Fibroblast of lung (primary cell): ENCODE measurements at regions not wholly inside any gene's neighbourhood (a gene's known extent, or its start where the extent isn't known, plus 50 kb on each side); places are given as distances from the start of the nearest gene placed in this dataset.

Experiments
- DNase-seq, 2 donors: peaks; one replicate each; pipeline versions ENCODE4 v3.0.0 to v3.0.0-alpha.2; 2010; ENCODE audit warnings: low read depth in 2 of 2
- H2AFZ ChIP-seq: 2 replicates; pipeline ENCODE4 v1.5.1; 2012; ENCODE audit warnings: low read length, control low read depth, inconsistent platforms
- H3K27ac ChIP-seq: 2 replicates; pipeline ENCODE4 v1.5.1; 2011; ENCODE audit warnings: low read length, control low read depth; ENCODE audit not compliant: insufficient read depth
- H3K27me3 ChIP-seq: 2 replicates; pipeline ENCODE4 v1.5.1; 2011; ENCODE audit warnings: mild to moderate bottlenecking, low read length; ENCODE audit not compliant: control insufficient read depth, insufficient read depth
- H3K36me3 ChIP-seq: 2 replicates; pipeline ENCODE4 v1.5.1; 2011; ENCODE audit warnings: low read length; ENCODE audit not compliant: control insufficient read depth, insufficient read depth
- H3K4me1 ChIP-seq: 2 replicates; pipeline ENCODE4 v1.5.1; 2011; ENCODE audit warnings: low read length; ENCODE audit not compliant: control insufficient read depth, insufficient read depth; ENCODE audit errors: extremely low read depth
- H3K4me2 ChIP-seq: 2 replicates; pipeline ENCODE4 v1.5.1; 2011; ENCODE audit warnings: low read length, control low read depth; ENCODE audit not compliant: insufficient read depth; ENCODE audit errors: extremely low read depth
- H3K4me3 ChIP-seq, 4 experiments: fragments of 200-600 bp in 1 of 4; sonication (generic) in 1 of 4; replicated peaks in 1 of 4; 2 replicates each; pipeline ENCODE4 v1.5.1; 2011 to 2016; ENCODE audit warnings: low read length in 4 of 4, low read depth in 3 of 4, mild to moderate bottlenecking in 3 of 4, control low read depth in 2 of 4, inconsistent platforms in 1 of 4, mixed read lengths in 1 of 4; ENCODE audit not compliant: insufficient read depth in 1 of 4; ENCODE audit errors: control extremely low read depth in 1 of 4
- H3K79me2 ChIP-seq: 2 replicates; pipeline ENCODE4 v1.5.1; 2012; ENCODE audit warnings: mild to moderate bottlenecking, low read length, inconsistent platforms; ENCODE audit not compliant: control insufficient read depth, insufficient read depth
- H3K9ac ChIP-seq: 2 replicates; pipeline ENCODE4 v1.5.1; 2011; ENCODE audit warnings: mild to moderate bottlenecking, low read length, control low read depth; ENCODE audit not compliant: insufficient read depth
- H3K9me3 ChIP-seq: 2 replicates; pipeline ENCODE4 v1.5.1; 2012; ENCODE audit warnings: low read depth, low read length; ENCODE audit not compliant: control insufficient read depth, insufficient read depth
- H4K20me1 ChIP-seq: 2 replicates; pipeline ENCODE4 v1.5.1; 2011; ENCODE audit warnings: low read length; ENCODE audit not compliant: control insufficient read depth, insufficient read depth; ENCODE audit errors: extremely low read depth
- EZH2 ChIP-seq: IDR thresholded peaks from 2 replicates; pipeline ENCODE4 v1.5.1; 2012; ENCODE audit warnings: low read length, control low read depth, mild to moderate bottlenecking; ENCODE audit errors: missing control alignments
- TF ChIP-seq, protein P1 (sequence below), 2 donors: IDR thresholded peaks in 1 of 2; conservative IDR thresholded peaks in 1 of 2; 1 replicate in 1 of 2; 2 replicates in 1 of 2; pipeline ENCODE4 v1.5.1; 2011 to 2012; ENCODE audit warnings: low read length in 2 of 2, control low read depth in 1 of 2, inconsistent platforms in 1 of 2, low read depth in 1 of 2, mild to moderate bottlenecking in 1 of 2

DNA sequence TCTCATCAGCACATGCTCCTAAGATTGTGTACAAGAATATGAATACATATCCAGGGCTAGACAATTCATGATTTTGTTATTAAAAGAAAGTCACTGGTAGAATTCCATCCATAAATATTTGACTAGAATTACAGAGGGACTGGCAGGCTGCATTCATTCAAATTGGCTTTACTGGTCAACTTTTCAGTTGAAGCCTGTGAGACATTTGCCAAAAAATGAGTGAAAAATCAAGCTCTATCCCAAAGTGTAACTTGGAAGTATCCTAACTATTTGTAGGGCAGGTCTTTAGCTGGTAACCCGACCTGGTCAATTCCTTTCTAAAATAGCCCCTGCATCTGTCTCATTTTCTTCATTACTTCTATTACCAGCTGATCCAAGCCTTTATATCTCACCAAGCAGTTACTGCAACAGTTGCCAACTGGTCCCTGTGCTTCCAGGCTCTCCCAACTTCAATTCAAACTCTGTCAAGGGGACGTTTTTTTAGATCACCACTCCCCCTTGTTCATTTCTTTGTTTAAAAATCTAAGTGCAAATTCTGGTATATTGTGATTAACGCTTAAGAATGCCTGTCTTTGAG, 173.1 kb upstream of the TBL1XR1 start:
- Histone ChIP-seq H3K9me3 (no peaks in the 10 kb centered on the region), H3K27ac (no peak overlapping the region), H3K9ac (no peak overlapping the region), H4K20me1 (no peaks in the 10 kb centered on the region), H3K4me3 (no peak overlapping the region), H2AFZ (no peak overlapping the region), H3K4me2 (no peak overlapping the region), H3K79me2 (no peaks in the 10 kb centered on the region), H3K27me3 (no peaks in the 10 kb centered on the region), H3K4me1 (no peaks in the 10 kb centered on the region), H3K36me3 (no peaks in the 10 kb centered on the region)
- no peak for DNase-seq
- no peak for TF ChIP-seq EZH2
- TF ChIP-seq, protein P1, sequence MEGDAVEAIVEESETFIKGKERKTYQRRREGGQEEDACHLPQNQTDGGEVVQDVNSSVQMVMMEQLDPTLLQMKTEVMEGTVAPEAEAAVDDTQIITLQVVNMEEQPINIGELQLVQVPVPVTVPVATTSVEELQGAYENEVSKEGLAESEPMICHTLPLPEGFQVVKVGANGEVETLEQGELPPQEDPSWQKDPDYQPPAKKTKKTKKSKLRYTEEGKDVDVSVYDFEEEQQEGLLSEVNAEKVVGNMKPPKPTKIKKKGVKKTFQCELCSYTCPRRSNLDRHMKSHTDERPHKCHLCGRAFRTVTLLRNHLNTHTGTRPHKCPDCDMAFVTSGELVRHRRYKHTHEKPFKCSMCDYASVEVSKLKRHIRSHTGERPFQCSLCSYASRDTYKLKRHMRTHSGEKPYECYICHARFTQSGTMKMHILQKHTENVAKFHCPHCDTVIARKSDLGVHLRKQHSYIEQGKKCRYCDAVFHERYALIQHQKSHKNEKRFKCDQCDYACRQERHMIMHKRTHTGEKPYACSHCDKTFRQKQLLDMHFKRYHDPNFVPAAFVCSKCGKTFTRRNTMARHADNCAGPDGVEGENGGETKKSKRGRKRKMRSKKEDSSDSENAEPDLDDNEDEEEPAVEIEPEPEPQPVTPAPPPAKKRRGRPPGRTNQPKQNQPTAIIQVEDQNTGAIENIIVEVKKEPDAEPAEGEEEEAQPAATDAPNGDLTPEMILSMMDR (conservative IDR thresholded peaks at IDR 0.05 in 1 of 2, IDR thresholded peaks at IDR 0.05 in 1 of 2; ENCODE audit: low read depth in 1 of 2, low read length in 2 of 2), result no peak

DNA sequence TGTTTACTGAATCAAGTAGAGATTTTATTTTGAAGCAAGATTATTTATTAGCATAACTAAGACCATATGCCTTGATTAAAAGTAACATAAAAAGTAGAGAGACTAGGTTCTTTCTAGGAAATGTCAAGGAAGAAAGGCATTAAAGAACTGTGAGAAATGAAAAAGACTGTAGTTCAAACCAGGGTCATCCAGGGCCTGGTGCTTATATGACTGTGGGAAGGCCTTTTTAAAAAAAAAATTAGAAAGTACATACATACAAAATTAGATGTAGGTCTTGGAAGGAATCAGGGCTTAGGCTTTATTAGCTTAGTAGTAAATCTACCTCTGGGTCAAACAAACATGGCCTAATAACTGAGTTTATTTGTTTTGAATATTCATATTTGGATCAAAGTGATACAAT, 173.9 kb upstream of the TBL1XR1 start:
- Histone ChIP-seq H4K20me1 (no peaks in the 10 kb centered on the region), H3K4me3 (no peak overlapping the region), H2AFZ (no peak overlapping the region), H3K36me3 (no peaks in the 10 kb centered on the region), H3K27me3 (no peaks in the 10 kb centered on the region), H3K4me2 (no peak overlapping the region), H3K79me2 (no peaks in the 10 kb centered on the region), H3K27ac (no peak overlapping the region), H3K9me3 (no peaks in the 10 kb centered on the region), H3K4me1 (no peaks in the 10 kb centered on the region), H3K9ac (no peak overlapping the region)
- DNase-seq, result no peak
- no peak for TF ChIP-seq EZH2
- TF ChIP-seq, protein P1 (conservative IDR thresholded peaks at IDR 0.05 in 1 of 2, IDR thresholded peaks at IDR 0.05 in 1 of 2; ENCODE audit: low read depth in 1 of 2, low read length in 2 of 2), result no peak

DNA sequence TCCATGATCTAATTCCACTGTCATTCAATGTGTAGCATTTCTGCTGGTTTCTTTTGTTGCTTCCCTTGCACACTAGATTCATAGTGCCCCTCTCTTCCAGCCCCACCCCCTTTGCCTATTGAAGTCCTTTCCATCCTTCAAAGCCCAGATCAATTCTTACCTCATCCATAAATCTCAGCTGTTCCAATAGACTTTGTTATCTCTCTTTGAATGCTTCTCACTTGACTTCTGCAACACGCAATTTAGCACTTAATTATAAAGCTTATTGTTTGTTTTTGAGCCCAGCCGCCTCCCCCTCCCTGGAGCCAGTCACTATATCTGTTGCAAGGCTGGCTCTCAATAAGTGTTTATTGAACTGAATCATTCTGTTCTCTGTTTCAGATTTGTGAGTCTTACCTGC, 174.6 kb upstream of the TBL1XR1 start:
- Histone ChIP-seq H3K9ac (no peak overlapping the region), H3K79me2 (no peaks in the 10 kb centered on the region), H4K20me1 (no peaks in the 10 kb centered on the region), H3K27me3 (no peaks in the 10 kb centered on the region), H2AFZ (no peak overlapping the region), H3K4me3 (no peak overlapping the region), H3K4me2 (no peak overlapping the region), H3K36me3 (no peaks in the 10 kb centered on the region), H3K9me3 (no peaks in the 10 kb centered on the region), H3K27ac (no peak overlapping the region), H3K4me1 (no peaks in the 10 kb centered on the region)
- TF ChIP-seq, protein P1 (conservative IDR thresholded peaks at IDR 0.05 in 1 of 2, IDR thresholded peaks at IDR 0.05 in 1 of 2; ENCODE audit: low read depth in 1 of 2, low read length in 2 of 2), result no peak
- no peak for TF ChIP-seq EZH2
- DNase-seq, result no peak
